WTC11 (cell line): ENCODE measurements at regions not wholly inside any gene's neighbourhood (a gene's known extent, or its start where the extent isn't known, plus 50 kb on each side); places are given as distances from the start of the nearest gene placed in this dataset.

Source experiments
- ATAC-seq: fragments of 200-7000 bp; cut with Tn5 transposase; 2 replicates; pipeline ENCODE4 v1.10.0; 2021; ENCODE audit warnings: mild to moderate bottlenecking, moderate library complexity
- CTCF ChIA-PET: fragments of 300-600 bp; sonication (Branson Sonifier 250); formaldehyde crosslinking; loops from one replicate; lab custom pipeline; 2021; ENCODE audit warnings: antibody characterized with exemption; lab: Charles Lee
- POLR2A ChIA-PET: fragments of 350-600 bp; sonication (Branson Sonifier 250); formaldehyde crosslinking; loops from one replicate; lab custom pipeline; 2021; ENCODE audit warnings: antibody characterized with exemption; lab: Charles Lee
- DNase-seq: peaks from one replicate; pipeline ENCODE4 v3.0.0; 2021; ENCODE audit warnings: low spot score
- H3K27ac Mint-ChIP-seq: 2 replicates; pipeline ENCODE4 v1.8.0; 2021; ENCODE audit warnings: mixed read lengths
- H3K27me3 Mint-ChIP-seq: 2 replicates; pipeline ENCODE4 v1.8.0; 2021; ENCODE audit warnings: low read depth, mild to moderate bottlenecking, moderate library complexity, mixed read lengths
- H3K36me3 Mint-ChIP-seq: 2 replicates; pipeline ENCODE4 v1.8.0; 2021; ENCODE audit warnings: mixed read lengths
- H3K4me1 Mint-ChIP-seq: 2 replicates; pipeline ENCODE4 v1.8.0; 2022; ENCODE audit warnings: mixed read lengths
- H3K4me3 Mint-ChIP-seq: 2 replicates; pipeline ENCODE4 v1.8.0; 2021; ENCODE audit warnings: mild to moderate bottlenecking, moderate library complexity, mixed read lengths
- H3K9me3 Mint-ChIP-seq: 2 replicates; pipeline ENCODE4 v1.8.0; 2021; ENCODE audit warnings: mixed read lengths
- ATF1 ChIP-seq: sonication (generic); formaldehyde crosslinking; IDR thresholded peaks from 2 replicates; pipeline ENCODE4 v1.8.1; 2023; ENCODE audit warnings: mild to moderate bottlenecking, moderate library complexity, missing genetic modification reagents
- ATF2 ChIP-seq: sonication (generic); formaldehyde crosslinking; IDR thresholded peaks from 2 replicates; pipeline ENCODE4 v1.8.1; 2022; ENCODE audit warnings: low read depth, missing genetic modification reagents, borderline replicate concordance
- ATF3 ChIP-seq: sonication (generic); formaldehyde crosslinking; conservative IDR thresholded peaks from 2 replicates; pipeline ENCODE4 v1.8.1; 2022; ENCODE audit warnings: mild to moderate bottlenecking, missing genetic modification reagents
- ATF6 ChIP-seq: sonication (generic); formaldehyde crosslinking; IDR thresholded peaks from 2 replicates; pipeline ENCODE4 v1.8.1; 2023; ENCODE audit warnings: mild to moderate bottlenecking, missing genetic modification reagents
- CREB1 ChIP-seq: sonication (generic); formaldehyde crosslinking; IDR thresholded peaks from 2 replicates; pipeline ENCODE4 v1.8.0; 2023; ENCODE audit warnings: mild to moderate bottlenecking, missing genetic modification reagents
- E2F1 ChIP-seq: sonication (generic); formaldehyde crosslinking; IDR thresholded peaks from 2 replicates; pipeline ENCODE4 v1.8.0; 2022; ENCODE audit warnings: mild to moderate bottlenecking, missing genetic modification reagents
- GABPB1 ChIP-seq: sonication (generic); formaldehyde crosslinking; IDR thresholded peaks from 2 replicates; pipeline ENCODE4 v1.8.1; 2023; ENCODE audit warnings: mild to moderate bottlenecking, missing genetic modification reagents
- GRHL2 ChIP-seq: fragments of 250-450 bp; sonication (Bioruptor Pico); IDR thresholded peaks from 2 replicates; pipeline ENCODE4 v1.8.0; 2022; ENCODE audit warnings: mild to moderate bottlenecking, moderate library complexity; ENCODE audit not compliant: insufficient replicate concordance, severe bottlenecking
- HMGA2 ChIP-seq: fragments of 250-450 bp; sonication (Bioruptor Pico); IDR thresholded peaks from 2 replicates; pipeline ENCODE4 v1.4.0; 2021; ENCODE audit warnings: mild to moderate bottlenecking, moderate library complexity
- HMGXB4 ChIP-seq: sonication (generic); formaldehyde crosslinking; IDR thresholded peaks from 2 replicates; pipeline ENCODE4 v1.8.1; 2023; ENCODE audit warnings: mild to moderate bottlenecking, moderate library complexity, missing genetic modification reagents
- MLX ChIP-seq: sonication (generic); formaldehyde crosslinking; IDR thresholded peaks from 2 replicates; pipeline ENCODE4 v1.8.1; 2023; ENCODE audit warnings: mild to moderate bottlenecking, missing genetic modification reagents, moderate library complexity
- NR2C2 ChIP-seq: sonication (generic); formaldehyde crosslinking; IDR thresholded peaks from 2 replicates; pipeline ENCODE4 v1.8.0; 2022; ENCODE audit warnings: mild to moderate bottlenecking, missing genetic modification reagents
- OVOL2 ChIP-seq: fragments of 250-450 bp; sonication (Bioruptor Pico); IDR thresholded peaks from 2 replicates; pipeline ENCODE4 v1.9.0; 2021; ENCODE audit warnings: mild to moderate bottlenecking, borderline replicate concordance
- SOX15 ChIP-seq: fragments of 250-450 bp; sonication (Bioruptor Pico); IDR thresholded peaks from 2 replicates; pipeline ENCODE4 v1.9.0; 2021; ENCODE audit warnings: mild to moderate bottlenecking
- TP53 ChIP-seq: sonication (generic); formaldehyde crosslinking; IDR thresholded peaks from 2 replicates; pipeline ENCODE4 v1.8.1; 2023; ENCODE audit warnings: mild to moderate bottlenecking, missing genetic modification reagents
- USF1 ChIP-seq: sonication (generic); formaldehyde crosslinking; IDR thresholded peaks from 2 replicates; pipeline ENCODE4 v1.8.0; 2022; ENCODE audit warnings: mild to moderate bottlenecking, missing genetic modification reagents
- ZBTB21 ChIP-seq: sonication (generic); formaldehyde crosslinking; IDR thresholded peaks from 2 replicates; pipeline ENCODE4 v1.8.1; 2023; ENCODE audit warnings: mild to moderate bottlenecking, missing genetic modification reagents, borderline replicate concordance
- ZMAT4 ChIP-seq: fragments of 250-450 bp; sonication (Bioruptor Pico); IDR thresholded peaks from 2 replicates; pipeline ENCODE4 v1.9.0; 2021; ENCODE audit warnings: mild to moderate bottlenecking
- ZNF121 ChIP-seq: sonication (generic); formaldehyde crosslinking; IDR thresholded peaks from 2 replicates; pipeline ENCODE4 v1.8.0; 2023; ENCODE audit warnings: missing genetic modification reagents
- ZNF232 ChIP-seq: sonication (generic); formaldehyde crosslinking; IDR thresholded peaks from 2 replicates; pipeline ENCODE4 v1.8.0; 2022; ENCODE audit warnings: mild to moderate bottlenecking, missing genetic modification reagents
- ZNF263 ChIP-seq: sonication (generic); formaldehyde crosslinking; IDR thresholded peaks from 2 replicates; pipeline ENCODE4 v1.8.1; 2022; ENCODE audit warnings: low read depth, mild to moderate bottlenecking, moderate library complexity, missing genetic modification reagents

GRCh38 chr21:16596369-16596768 is 866.6 kb downstream of the USP25 start (continued):
- no peak for TF ChIP-seq GABPB1 (CRISPR knock-in tag)
- TF ChIP-seq ATF3 (CRISPR knock-in tag) = no peak
- no peak for TF ChIP-seq HMGA2 (CRISPR knock-in tag)
- no peak for TF ChIP-seq GRHL2
- no peak for TF ChIP-seq ATF2 (CRISPR knock-in tag)
- no peak for TF ChIP-seq ZNF121 (CRISPR knock-in tag)
- no peak for TF ChIP-seq ZNF263 (CRISPR knock-in tag)
- TF ChIP-seq MLX = no peak
- no peak for TF ChIP-seq NR2C2 (CRISPR knock-in tag)
- TF ChIP-seq ATF6 (CRISPR knock-in tag) = no peak
- TF ChIP-seq ZBTB21 (CRISPR knock-in tag) = no peak

- Mint-ChIP-seq H3K27ac (no peak overlapping the region), H3K36me3 (peaks cover 3% of the 10 kb centered on the region), H3K9me3 (peaks cover 4% of the 10 kb centered on the region), H3K4me1 (peaks cover under 1% of the 10 kb centered on the region), H3K27me3 (no peaks in the 10 kb centered on the region), H3K4me3 (no peak overlapping the region)
- ChIA-PET CTCF (no interaction called here), POLR2A (no interaction called here)
- no peak for ATAC-seq
- DNase-seq = no peak
- no peak for TF ChIP-seq ATF2 (CRISPR knock-in tag)
Measured at GRCh38 chr21:16597753-16598152, 868.0 kb downstream of the USP25 start.

- DNase-seq (no peak), ATAC-seq (no peak)
- H3K36me3 Mint-ChIP-seq = no peaks in the 10 kb centered on the region
- no peak overlapping the region for H3K4me3 Mint-ChIP-seq
- no peaks in the 10 kb centered on the region for H3K4me1 Mint-ChIP-seq
- H3K27me3 Mint-ChIP-seq = no peaks in the 10 kb centered on the region
- no peak overlapping the region for H3K27ac Mint-ChIP-seq
- POLR2A ChIA-PET = no interaction called here
- H3K9me3 Mint-ChIP-seq = no peaks in the 10 kb centered on the region
- CTCF ChIA-PET = interaction anchor here (1.1 kb wide), 1 partner anchor 511 kb away, joined by 3 read pairs; no protein-coding TSS in a partner anchor
- TF ChIP-seq ZNF232 (CRISPR knock-in tag) (no peak), TP53 (CRISPR knock-in tag) (no peak), ZMAT4 (CRISPR knock-in tag) (no peak), HMGXB4 (CRISPR knock-in tag) (no peak), OVOL2 (no peak), USF1 (CRISPR knock-in tag) (no peak), CREB1 (CRISPR knock-in tag) (no peak), ATF2 (CRISPR knock-in tag) (no peak), SOX15 (CRISPR knock-in tag) (no peak), ATF1 (CRISPR knock-in tag) (no peak), E2F1 (CRISPR knock-in tag) (no peak)
Measured at GRCh38 chr21:16605597-16605996, 875.8 kb downstream of the USP25 start.
